K562 (cell line): ENCODE measurements at regions not wholly inside any gene's neighbourhood (a gene's known extent, or its start where the extent isn't known, plus 50 kb on each side); places are given as distances from the start of the nearest gene placed in this dataset.

Source experiments
- ATF1 ChIP-seq, 2 experiments: fragments of 450-650 bp in 1 of 2; IDR thresholded peaks; 2 replicates each; pipeline ENCODE4 v1.6.1; 2016; ENCODE audit warnings: missing compliant biosample characterization in 1 of 2, missing genetic modification characterization in 1 of 2
- BCL6 ChIP-seq: fragments of 250-450 bp; sonication (Bioruptor Pico); IDR thresholded peaks from 2 replicates; pipeline ENCODE4 v1.4.0; 2020
- BRCA1 ChIP-seq, 2 experiments: fragments of 450-650 bp in 1 of 2; sonication (generic) in 1 of 2; formaldehyde crosslinking in 1 of 2; IDR thresholded peaks; 2 replicates each; pipeline versions ENCODE4 v1.5.0 to v1.6.1; 2017 to 2020; ENCODE audit warnings: mild to moderate bottlenecking in 1 of 2, missing genetic modification reagents in 1 of 2
- ESRRB ChIP-seq: fragments of 250-450 bp; sonication (Bioruptor Pico); IDR thresholded peaks from 2 replicates; pipeline ENCODE4 v1.5.0; 2020; ENCODE audit warnings: mild to moderate bottlenecking, moderate library complexity, borderline replicate concordance
- HDAC6 ChIP-seq: IDR thresholded peaks from 2 replicates; pipeline ENCODE4 v1.6.1; 2012; ENCODE audit warnings: low read depth, mild to moderate bottlenecking, control low read depth, inconsistent platforms, low read length, moderate library complexity
- ID3 ChIP-seq, 2 experiments: fragments of 250-450 bp in 1 of 2; fragments of 450-650 bp in 1 of 2; sonication (Bioruptor Pico) in 1 of 2; IDR thresholded peaks; 2 replicates each; pipeline versions ENCODE4 v1.6.1 to v1.8.0; 2016 to 2021; ENCODE audit warnings: mild to moderate bottlenecking in 2 of 2, moderate library complexity in 2 of 2, missing compliant biosample characterization in 1 of 2, missing genetic modification characterization in 1 of 2
- MITF ChIP-seq: IDR thresholded peaks from 2 replicates; pipeline ENCODE4 v1.6.1; 2014; ENCODE audit warnings: antibody characterized with exemption
- NCOA6 ChIP-seq: fragments of 450-650 bp; IDR thresholded peaks from 2 replicates; pipeline ENCODE4 v1.6.1; 2017; ENCODE audit warnings: mild to moderate bottlenecking
- PHB ChIP-seq: fragments of 250-450 bp; sonication (Bioruptor Pico); IDR thresholded peaks from 2 replicates; pipeline ENCODE4 v1.5.0; 2021
- PRPF4 ChIP-seq: fragments of 200-400 bp; formaldehyde crosslinking; IDR thresholded peaks from one replicate; pipeline ENCODE4 v1.6.1; 2017; ENCODE audit warnings: low read length, low read depth, mild to moderate bottlenecking; ENCODE audit not compliant: insufficient read depth, poor library complexity, severe bottlenecking
- TEAD4 ChIP-seq, 2 experiments: sonication (generic) in 1 of 2; formaldehyde crosslinking in 1 of 2; IDR thresholded peaks; 2 replicates each; pipeline versions ENCODE4 v1.6.1 to v1.8.0; 2012 to 2022; ENCODE audit warnings: borderline replicate concordance in 1 of 2, inconsistent platforms in 1 of 2, low read length in 1 of 2, mild to moderate bottlenecking in 1 of 2, missing genetic modification reagents in 1 of 2
- THRAP3 ChIP-seq: fragments of 450-650 bp; IDR thresholded peaks from 2 replicates; pipeline ENCODE4 v1.6.1; 2016; ENCODE audit warnings: mild to moderate bottlenecking, inconsistent platforms, borderline replicate concordance
- TRIM28 ChIP-seq: fragments of 450-650 bp; IDR thresholded peaks from 2 replicates; pipeline ENCODE4 v1.6.1; 2017
- ZNF12 ChIP-seq: sonication (generic); formaldehyde crosslinking; IDR thresholded peaks from 2 replicates; pipeline ENCODE4 v1.4.0; 2020; ENCODE audit warnings: mild to moderate bottlenecking, missing genetic modification reagents
- ZNF316 ChIP-seq: fragments of 450-650 bp; IDR thresholded peaks from 2 replicates; pipeline ENCODE4 v1.6.1; 2016
- ZNF668 ChIP-seq: fragments of 250-450 bp; sonication (Bioruptor Pico); IDR thresholded peaks from 2 replicates; pipeline ENCODE4 v1.8.0; 2022; ENCODE audit warnings: mild to moderate bottlenecking, inconsistent platforms
- ZNF778 ChIP-seq: fragments of 450-650 bp; formaldehyde crosslinking; IDR thresholded peaks from 2 replicates; pipeline ENCODE4 v1.4.0; 2020; ENCODE audit warnings: mild to moderate bottlenecking, moderate library complexity
- TF ChIP-seq, protein P1 (sequence below), 2 experiments: IDR thresholded peaks; 2 replicates each; pipeline ENCODE4 v1.6.1; 2011; ENCODE audit warnings: borderline replicate concordance in 1 of 2, control low read depth in 1 of 2, low read depth in 1 of 2, low read length in 1 of 2, mild to moderate bottlenecking in 1 of 2, mixed read lengths in 1 of 2, moderate library complexity in 1 of 2; ENCODE audit not compliant: insufficient read depth in 1 of 2, insufficient read length in 1 of 2, poor library complexity in 1 of 2, severe bottlenecking in 1 of 2; ENCODE audit errors: extremely low read depth in 1 of 2
- TF ChIP-seq, protein P2 (sequence below): fragments of 200-800 bp; sonication (Bioruptor generic); IDR thresholded peaks from 2 replicates; pipeline ENCODE4 v1.6.1; 2016; ENCODE audit warnings: missing genetic modification characterization, missing compliant biosample characterization

GRCh38 chr4:10185518-10186227 is 69.1 kb upstream of the WDR1 start (continued):
- TF ChIP-seq ATF1 (CRISPR knock-in tag; IDR thresholded peaks at IDR 0.05), result no peak
- TF ChIP-seq ATF1 (tag; IDR thresholded peaks at IDR 0.05), result peak; percentile 71
- TF ChIP-seq ESRRB (CRISPR knock-in tag), result no peak
- no peak for TF ChIP-seq NCOA6
- no peak for TF ChIP-seq THRAP3
- TF ChIP-seq TRIM28, result no peak
- peak; percentile 70 for TF ChIP-seq TEAD4 (IDR thresholded peaks at IDR 0.05; ENCODE audit: low read length)
- TF ChIP-seq TEAD4 (CRISPR knock-in tag; IDR thresholded peaks at IDR 0.05; ENCODE audit: borderline replicate concordance), result no peak
- TF ChIP-seq, protein P1, sequence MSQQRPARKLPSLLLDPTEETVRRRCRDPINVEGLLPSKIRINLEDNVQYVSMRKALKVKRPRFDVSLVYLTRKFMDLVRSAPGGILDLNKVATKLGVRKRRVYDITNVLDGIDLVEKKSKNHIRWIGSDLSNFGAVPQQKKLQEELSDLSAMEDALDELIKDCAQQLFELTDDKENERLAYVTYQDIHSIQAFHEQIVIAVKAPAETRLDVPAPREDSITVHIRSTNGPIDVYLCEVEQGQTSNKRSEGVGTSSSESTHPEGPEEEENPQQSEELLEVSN (IDR thresholded peaks at IDR 0.05; ENCODE audit: borderline replicate concordance in 1 of 2, extremely low read depth in 1 of 2, insufficient read depth in 1 of 2, insufficient read length in 1 of 2, low read depth in 1 of 2, low read length in 1 of 2, poor library complexity in 1 of 2, severe bottlenecking in 1 of 2), result no peak
- peak; percentile 44; the same call in 1 of the 2 replicates for TF ChIP-seq MITF
- TF ChIP-seq, protein P2, sequence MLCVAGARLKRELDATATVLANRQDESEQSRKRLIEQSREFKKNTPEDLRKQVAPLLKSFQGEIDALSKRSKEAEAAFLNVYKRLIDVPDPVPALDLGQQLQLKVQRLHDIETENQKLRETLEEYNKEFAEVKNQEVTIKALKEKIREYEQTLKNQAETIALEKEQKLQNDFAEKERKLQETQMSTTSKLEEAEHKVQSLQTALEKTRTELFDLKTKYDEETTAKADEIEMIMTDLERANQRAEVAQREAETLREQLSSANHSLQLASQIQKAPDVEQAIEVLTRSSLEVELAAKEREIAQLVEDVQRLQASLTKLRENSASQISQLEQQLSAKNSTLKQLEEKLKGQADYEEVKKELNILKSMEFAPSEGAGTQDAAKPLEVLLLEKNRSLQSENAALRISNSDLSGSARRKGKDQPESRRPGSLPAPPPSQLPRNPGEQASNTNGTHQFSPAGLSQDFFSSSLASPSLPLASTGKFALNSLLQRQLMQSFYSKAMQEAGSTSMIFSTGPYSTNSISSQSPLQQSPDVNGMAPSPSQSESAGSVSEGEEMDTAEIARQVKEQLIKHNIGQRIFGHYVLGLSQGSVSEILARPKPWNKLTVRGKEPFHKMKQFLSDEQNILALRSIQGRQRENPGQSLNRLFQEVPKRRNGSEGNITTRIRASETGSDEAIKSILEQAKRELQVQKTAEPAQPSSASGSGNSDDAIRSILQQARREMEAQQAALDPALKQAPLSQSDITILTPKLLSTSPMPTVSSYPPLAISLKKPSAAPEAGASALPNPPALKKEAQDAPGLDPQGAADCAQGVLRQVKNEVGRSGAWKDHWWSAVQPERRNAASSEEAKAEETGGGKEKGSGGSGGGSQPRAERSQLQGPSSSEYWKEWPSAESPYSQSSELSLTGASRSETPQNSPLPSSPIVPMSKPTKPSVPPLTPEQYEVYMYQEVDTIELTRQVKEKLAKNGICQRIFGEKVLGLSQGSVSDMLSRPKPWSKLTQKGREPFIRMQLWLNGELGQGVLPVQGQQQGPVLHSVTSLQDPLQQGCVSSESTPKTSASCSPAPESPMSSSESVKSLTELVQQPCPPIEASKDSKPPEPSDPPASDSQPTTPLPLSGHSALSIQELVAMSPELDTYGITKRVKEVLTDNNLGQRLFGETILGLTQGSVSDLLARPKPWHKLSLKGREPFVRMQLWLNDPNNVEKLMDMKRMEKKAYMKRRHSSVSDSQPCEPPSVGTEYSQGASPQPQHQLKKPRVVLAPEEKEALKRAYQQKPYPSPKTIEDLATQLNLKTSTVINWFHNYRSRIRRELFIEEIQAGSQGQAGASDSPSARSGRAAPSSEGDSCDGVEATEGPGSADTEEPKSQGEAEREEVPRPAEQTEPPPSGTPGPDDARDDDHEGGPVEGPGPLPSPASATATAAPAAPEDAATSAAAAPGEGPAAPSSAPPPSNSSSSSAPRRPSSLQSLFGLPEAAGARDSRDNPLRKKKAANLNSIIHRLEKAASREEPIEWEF (CRISPR knock-in tag), result peak; percentile 42; the same call in 1 of the 2 replicates
- TF ChIP-seq PRPF4, result no peak
- no peak for TF ChIP-seq ZNF12 (CRISPR knock-in tag)
- no peak for TF ChIP-seq HDAC6
- TF ChIP-seq ZNF316, result no peak
- TF ChIP-seq ZNF778, result no peak
- TF ChIP-seq ZNF668 (CRISPR knock-in tag), result no peak
- TF ChIP-seq BRCA1 (IDR thresholded peaks at IDR 0.05), result no peak
- TF ChIP-seq BRCA1 (CRISPR knock-in tag; IDR thresholded peaks at IDR 0.05), result no peak
- no peak for TF ChIP-seq BCL6
- TF ChIP-seq ID3 (CRISPR knock-in tag; IDR thresholded peaks at IDR 0.05), result no peak
- no peak for TF ChIP-seq ID3 (tag; IDR thresholded peaks at IDR 0.05)
- no peak for TF ChIP-seq PHB (CRISPR knock-in tag)
